GM12878 (cell line): ENCODE measurements at regions not wholly inside any gene's neighbourhood (a gene's known extent, or its start where the extent isn't known, plus 50 kb on each side); places are given as distances from the start of the nearest gene placed in this dataset.

Experiments used
- ATAC-seq: fragments of 200-7000 bp; cut with Tn5 transposase; 3 replicates; pipeline ENCODE4 v1.9.1; 2020; ENCODE audit warnings: mild to moderate bottlenecking, moderate library complexity
- BruUV-seq: library from RNA; stranded (reverse); fragments of 400-500 nt; replicated peaks from 2 replicates; lab custom pipeline; 2021; lab: Mats Ljungman, UMichigan
- CTCF ChIA-PET: fragments of 300-600 bp; sonication (Branson Sonifier 250); formaldehyde crosslinking; extraction: SDS; loops from one replicate; lab custom pipeline; 2021; ENCODE audit warnings: inconsistent platforms; lab: Yijun Ruan, JAX
- POLR2A ChIA-PET: fragments of 350-600 bp; formaldehyde crosslinking; extraction: SDS; loops from one replicate; lab custom pipeline; 2021; ENCODE audit warnings: inconsistent platforms; lab: Charles Lee
- RAD21 ChIA-PET: fragments of 300-600 bp; sonication (Branson Sonifier 250); formaldehyde crosslinking; loops from one replicate; lab custom pipeline; 2023; ENCODE audit warnings: antibody characterized with exemption; ENCODE audit not compliant: unreplicated experiment; lab: Charles Lee
- SMC1A ChIA-PET: fragments of 300-600 bp; sonication (Branson Sonifier 250); formaldehyde crosslinking; loops from one replicate; lab custom pipeline; 2023; ENCODE audit not compliant: unreplicated experiment, uncharacterized antibody; lab: Charles Lee
- DNase-seq: peaks from one replicate; pipeline ENCODE4 v3.0.0-alpha.2; 2011; ENCODE audit warnings: low read depth, low spot score
- FAIRE-seq: peaks from 3 replicates; lab custom pipeline; 2011; peaks lifted over from hg19 to GRCh38; lab: Jason Lieb, UNC
- H2AFZ ChIP-seq: 2 replicates; pipeline ENCODE4 v1.6.0; 2011; ENCODE audit warnings: low read depth, low read length, control low read depth; ENCODE audit not compliant: control insufficient read depth
- H3K27ac ChIP-seq: 2 replicates; pipeline ENCODE4 v1.5.1; 2011; ENCODE audit warnings: control low read depth; ENCODE audit not compliant: control insufficient read depth, insufficient read depth
- H3K27me3 ChIP-seq, 2 experiments: replicated peaks in 1 of 2; 2 replicates each; pipeline versions ENCODE4 v1.6.0 to v1.6.1; 2011; ENCODE audit warnings: low read length in 1 of 2; ENCODE audit not compliant: control insufficient read depth in 2 of 2, insufficient read depth in 2 of 2
- H3K36me3 ChIP-seq, 2 experiments: 2 replicates each; pipeline ENCODE4 v1.5.1; 2011; ENCODE audit warnings: low read length in 1 of 2; ENCODE audit not compliant: control insufficient read depth in 2 of 2, insufficient read depth in 2 of 2
- H3K4me1 ChIP-seq: 2 replicates; pipeline ENCODE4 v1.6.1; 2011; ENCODE audit warnings: mild to moderate bottlenecking, low read length, moderate library complexity, mixed read lengths; ENCODE audit not compliant: control insufficient read depth, insufficient read depth
- H3K4me2 ChIP-seq: 2 replicates; pipeline ENCODE4 v1.6.0; 2011; ENCODE audit warnings: control low read depth; ENCODE audit not compliant: control insufficient read depth, insufficient read depth
- H3K4me3 ChIP-seq: fragments of 200-600 bp; sonication (generic); 2 replicates; pipeline ENCODE4 v1.5.1; 2016
- H3K79me2 ChIP-seq: 2 replicates; pipeline ENCODE4 v1.6.0; 2011; ENCODE audit warnings: low read length; ENCODE audit not compliant: control insufficient read depth, insufficient read depth
- H3K9ac ChIP-seq: 2 replicates; pipeline ENCODE4 v1.8.0; 2011; ENCODE audit warnings: low read length, control low read depth, mixed read lengths; ENCODE audit not compliant: control insufficient read depth, insufficient read depth
- H3K9me3 ChIP-seq: replicated peaks from 3 replicates; pipeline ENCODE4 v1.5.1; 2011; ENCODE audit warnings: mild to moderate bottlenecking, low read length; ENCODE audit not compliant: control insufficient read depth, insufficient read depth
- H4K20me1 ChIP-seq: 2 replicates; pipeline ENCODE4 v1.6.0; 2011; ENCODE audit not compliant: control insufficient read depth, insufficient read depth
- ETV6 ChIP-seq, 2 experiments: fragments of 450-650 bp in 1 of 2; IDR thresholded peaks in 1 of 2; conservative IDR thresholded peaks in 1 of 2; 2 replicates each; pipeline ENCODE4 v1.6.1; 2014; ENCODE audit warnings: antibody characterized with exemption in 1 of 2, borderline replicate concordance in 1 of 2, low read depth in 1 of 2, mild to moderate bottlenecking in 1 of 2, moderate library complexity in 1 of 2
- TAF1 ChIP-seq: IDR thresholded peaks from 2 replicates; pipeline ENCODE4 v1.6.1; 2011; ENCODE audit warnings: mild to moderate bottlenecking, low read depth, low read length, borderline replicate concordance
- TARDBP ChIP-seq: IDR thresholded peaks from 2 replicates; pipeline ENCODE4 v1.6.1; 2016; ENCODE audit warnings: borderline replicate concordance
- ZNF217 ChIP-seq: fragments of 450-650 bp; IDR thresholded peaks from 2 replicates; pipeline ENCODE4 v1.6.1; 2017; ENCODE audit warnings: antibody characterized with exemption, mild to moderate bottlenecking
- ZNF384 ChIP-seq: IDR thresholded peaks from 2 replicates; pipeline ENCODE4 v1.6.1; 2012; ENCODE audit warnings: low read depth, mild to moderate bottlenecking, low read length, improper control_type of control experiment, borderline replicate concordance
- WGBS: methylation state at CpG from one replicate; pipeline ENCODE4 v1.1.6; 2016; ENCODE audit warnings: low lambda C conversion rate; ENCODE audit not compliant: insufficient replicate concordance, insufficient coverage; ENCODE audit errors: missing lambda C conversion rate; 5-methylcytosine and 5-hydroxymethylcytosine counted together
- in situ Hi-C: fragments of 300-500 bp; cut with MboI; formaldehyde crosslinking; loops from 9 replicates; pipeline ENCODE4 v1.14.3; 2018; ENCODE audit warnings: mixed read lengths
- intact Hi-C: fragments of 100-400 bp; cut with micrococcal nuclease; formaldehyde crosslinking; loops from one replicate; pipeline ENCODE4 v1.14.2; 2022; ENCODE audit not compliant: unreplicated experiment
- TF ChIP-seq, protein P1 (sequence below): fragments of 450-650 bp; IDR thresholded peaks from 2 replicates; pipeline ENCODE4 v1.6.1; 2017; ENCODE audit warnings: mild to moderate bottlenecking
- TF ChIP-seq, protein P2 (sequence below): fragments of 450-650 bp; formaldehyde crosslinking; IDR thresholded peaks from 2 replicates; pipeline ENCODE4 v1.4.0; 2020; ENCODE audit warnings: mild to moderate bottlenecking, moderate library complexity

DNA sequence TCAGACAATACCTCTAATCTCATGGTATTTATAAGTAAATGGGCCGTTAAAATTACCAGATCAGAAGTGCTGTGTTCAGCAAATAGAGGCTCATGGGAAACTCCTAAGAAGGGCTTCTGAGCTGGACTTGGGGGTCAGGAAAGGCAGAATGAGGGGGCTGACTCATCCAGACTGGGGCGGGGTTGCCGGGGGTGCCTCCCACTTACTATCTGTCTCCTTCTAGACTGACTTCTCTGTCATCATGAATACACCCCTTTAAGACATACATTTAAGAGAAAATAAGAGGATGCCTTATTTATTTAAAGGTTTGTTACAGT, 96.0 kb upstream of the ERRFI1 start:
- Histone ChIP-seq H2AFZ (no peak overlapping the region), H3K27ac (no peak overlapping the region), H3K36me3 (no peaks in the 10 kb centered on the region), H3K4me2 (no peak overlapping the region), H3K79me2 (no peaks in the 10 kb centered on the region), H3K9me3 (no peaks in the 10 kb centered on the region; the same call in 2 of the 3 replicates), H3K4me1 (peaks cover 10% of the 10 kb centered on the region), H3K4me3 (no peak overlapping the region), H4K20me1 (no peaks in the 10 kb centered on the region), H3K9ac (no peak overlapping the region), H3K27me3 (no peaks in the 10 kb centered on the region)
- in situ Hi-C loops (no loop called here), intact Hi-C loops (no loop called here)
- POLR2A ChIA-PET = interaction anchor here (0.7 kb wide), 1 partner anchor 65 kb away, joined by 3 read pairs; no protein-coding TSS in a partner anchor
- TF ChIP-seq ETV6 (conservative IDR thresholded peaks at IDR 0.05 in 1 of 2, IDR thresholded peaks at IDR 0.05 in 1 of 2; ENCODE audit: borderline replicate concordance in 1 of 2, low read depth in 1 of 2) (no peak), TARDBP (no peak), TAF1 (no peak), ZNF384 (no peak), ZNF217 (no peak)
- TF ChIP-seq, protein P1, sequence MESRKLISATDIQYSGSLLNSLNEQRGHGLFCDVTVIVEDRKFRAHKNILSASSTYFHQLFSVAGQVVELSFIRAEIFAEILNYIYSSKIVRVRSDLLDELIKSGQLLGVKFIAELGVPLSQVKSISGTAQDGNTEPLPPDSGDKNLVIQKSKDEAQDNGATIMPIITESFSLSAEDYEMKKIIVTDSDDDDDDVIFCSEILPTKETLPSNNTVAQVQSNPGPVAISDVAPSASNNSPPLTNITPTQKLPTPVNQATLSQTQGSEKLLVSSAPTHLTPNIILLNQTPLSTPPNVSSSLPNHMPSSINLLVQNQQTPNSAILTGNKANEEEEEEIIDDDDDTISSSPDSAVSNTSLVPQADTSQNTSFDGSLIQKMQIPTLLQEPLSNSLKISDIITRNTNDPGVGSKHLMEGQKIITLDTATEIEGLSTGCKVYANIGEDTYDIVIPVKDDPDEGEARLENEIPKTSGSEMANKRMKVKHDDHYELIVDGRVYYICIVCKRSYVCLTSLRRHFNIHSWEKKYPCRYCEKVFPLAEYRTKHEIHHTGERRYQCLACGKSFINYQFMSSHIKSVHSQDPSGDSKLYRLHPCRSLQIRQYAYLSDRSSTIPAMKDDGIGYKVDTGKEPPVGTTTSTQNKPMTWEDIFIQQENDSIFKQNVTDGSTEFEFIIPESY = no peak
- TF ChIP-seq, protein P2, sequence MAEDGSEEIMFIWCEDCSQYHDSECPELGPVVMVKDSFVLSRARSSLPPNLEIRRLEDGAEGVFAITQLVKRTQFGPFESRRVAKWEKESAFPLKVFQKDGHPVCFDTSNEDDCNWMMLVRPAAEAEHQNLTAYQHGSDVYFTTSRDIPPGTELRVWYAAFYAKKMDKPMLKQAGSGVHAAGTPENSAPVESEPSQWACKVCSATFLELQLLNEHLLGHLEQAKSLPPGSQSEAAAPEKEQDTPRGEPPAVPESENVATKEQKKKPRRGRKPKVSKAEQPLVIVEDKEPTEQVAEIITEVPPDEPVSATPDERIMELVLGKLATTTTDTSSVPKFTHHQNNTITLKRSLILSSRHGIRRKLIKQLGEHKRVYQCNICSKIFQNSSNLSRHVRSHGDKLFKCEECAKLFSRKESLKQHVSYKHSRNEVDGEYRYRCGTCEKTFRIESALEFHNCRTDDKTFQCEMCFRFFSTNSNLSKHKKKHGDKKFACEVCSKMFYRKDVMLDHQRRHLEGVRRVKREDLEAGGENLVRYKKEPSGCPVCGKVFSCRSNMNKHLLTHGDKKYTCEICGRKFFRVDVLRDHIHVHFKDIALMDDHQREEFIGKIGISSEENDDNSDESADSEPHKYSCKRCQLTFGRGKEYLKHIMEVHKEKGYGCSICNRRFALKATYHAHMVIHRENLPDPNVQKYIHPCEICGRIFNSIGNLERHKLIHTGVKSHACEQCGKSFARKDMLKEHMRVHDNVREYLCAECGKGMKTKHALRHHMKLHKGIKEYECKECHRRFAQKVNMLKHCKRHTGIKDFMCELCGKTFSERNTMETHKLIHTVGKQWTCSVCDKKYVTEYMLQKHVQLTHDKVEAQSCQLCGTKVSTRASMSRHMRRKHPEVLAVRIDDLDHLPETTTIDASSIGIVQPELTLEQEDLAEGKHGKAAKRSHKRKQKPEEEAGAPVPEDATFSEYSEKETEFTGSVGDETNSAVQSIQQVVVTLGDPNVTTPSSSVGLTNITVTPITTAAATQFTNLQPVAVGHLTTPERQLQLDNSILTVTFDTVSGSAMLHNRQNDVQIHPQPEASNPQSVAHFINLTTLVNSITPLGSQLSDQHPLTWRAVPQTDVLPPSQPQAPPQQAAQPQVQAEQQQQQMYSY (CRISPR knock-in tag) = no peak
- DNase-seq = no peak
- ATAC-seq = no peak
- 52% methylated on average over 3 of the region's 3 CpGs for WGBS
- no peak for FAIRE-seq
- BruUV-seq = no TSS peak
- SMC1A ChIA-PET = interaction anchor here (0.5 to 2.4 kb wide), 3 partner anchors 23 to 107 kb away, joined by 3 to 6 read pairs (median 3); no protein-coding TSS in a partner anchor
- RAD21 ChIA-PET = interaction anchor here (1.5 to 1.6 kb wide), 3 partner anchors 9 to 90 kb away, joined by 3 to 6 read pairs (median 4); no protein-coding TSS in a partner anchor
- CTCF ChIA-PET = no interaction called here
